ENCODE measurements at regions not wholly inside any gene's neighbourhood (a gene's known extent, or its start where the extent isn't known, plus 50 kb on each side); places are given as distances from the start of the nearest gene placed in this dataset.

DNA sequence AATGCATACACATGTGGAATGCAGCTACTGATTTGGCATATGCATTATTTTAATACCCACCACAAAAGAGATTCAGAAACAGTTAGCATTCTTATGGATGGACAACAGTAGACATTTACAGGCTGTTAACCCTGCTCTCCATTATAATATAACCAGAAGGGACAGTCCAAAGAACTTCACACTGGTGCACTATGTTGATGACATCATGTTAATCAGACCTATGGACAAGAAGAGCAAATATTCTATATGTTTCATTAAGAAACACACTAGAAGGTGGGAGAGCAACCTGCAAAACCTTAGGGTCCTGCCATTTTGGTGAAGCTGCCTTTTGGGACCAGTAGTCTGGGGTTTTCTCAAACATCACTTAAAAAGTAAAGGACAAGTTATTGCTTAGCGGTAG, 701.3 kb downstream of the UQCRFS1 start:
- H3K36me3 ChIP-seq (ENCODE audit: control insufficient read depth in 2 of 2, insufficient read depth in 2 of 2, low read length in 1 of 2), result no peaks in the 10 kb centered on the region
- H3K4me3 ChIP-seq, result no peak overlapping the region
- no peaks in the 10 kb centered on the region for H3K4me1 ChIP-seq (ENCODE audit: control insufficient read depth, insufficient read depth, low read length)
- H3K27me3 ChIP-seq (replicated peaks in 1 of 2; ENCODE audit: control insufficient read depth in 2 of 2, insufficient read depth in 2 of 2, low read length in 1 of 2), result no peaks in the 10 kb centered on the region
- RAD21 ChIA-PET (ENCODE audit: unreplicated experiment), result interaction anchor here (0.8 to 1.6 kb wide), 2 partner anchors 11 to 14 kb away, joined by 3 read pairs; no protein-coding TSS in a partner anchor
- no peaks in the 10 kb centered on the region; the same call in 2 of the 3 replicates for H3K9me3 ChIP-seq (replicated peaks; ENCODE audit: control insufficient read depth, insufficient read depth, low read length)
- no peaks in the 10 kb centered on the region for H3K79me2 ChIP-seq (ENCODE audit: control insufficient read depth, insufficient read depth, low read length)
- no peak overlapping the region for H3K27ac ChIP-seq (ENCODE audit: control insufficient read depth, insufficient read depth)
- no peak overlapping the region for H2AFZ ChIP-seq (ENCODE audit: control insufficient read depth, low read depth, low read length)
- SMC1A ChIA-PET (ENCODE audit: uncharacterized antibody, unreplicated experiment), result interaction anchor here (1.3 kb wide), 1 partner anchor 9 kb away, joined by 5 read pairs; no protein-coding TSS in a partner anchor
- H4K20me1 ChIP-seq (ENCODE audit: control insufficient read depth, insufficient read depth), result no peaks in the 10 kb centered on the region
- DNase-seq (ENCODE audit: low read depth, low spot score) (no peak), FAIRE-seq (no peak), ATAC-seq (no peak)
- H3K4me2 ChIP-seq (ENCODE audit: control insufficient read depth, insufficient read depth), result no peak overlapping the region
- no peak overlapping the region for H3K9ac ChIP-seq (ENCODE audit: control insufficient read depth, insufficient read depth, low read length)
- POLR2A ChIA-PET, result no interaction called here
- 47% methylated on average over 1 of the region's 1 CpG for WGBS (ENCODE audit: insufficient coverage, insufficient replicate concordance, low lambda C conversion rate, missing lambda C conversion rate)
- BruUV-seq (replicated peaks), result no TSS peak
- CTCF ChIA-PET, result no interaction called here
- intact Hi-C loops (cut with micrococcal nuclease; ENCODE audit: unreplicated experiment), result no loop called here
- in situ Hi-C loops (cut with MboI), result no loop called here
- TF ChIP-seq BMI1 (IDR thresholded peaks at IDR 0.05; ENCODE audit: borderline replicate concordance) (no peak), NFXL1 (IDR thresholded peaks at IDR 0.05; ENCODE audit: borderline replicate concordance) (no peak), CHD2 (IDR thresholded peaks at IDR 0.05; ENCODE audit: borderline replicate concordance, low read depth, low read length) (no peak), BHLHE40 (IDR thresholded peaks at IDR 0.05; ENCODE audit: borderline replicate concordance in 1 of 2, low read depth in 2 of 2, low read length in 1 of 2) (no peak), KLF5 (IDR thresholded peaks at IDR 0.05; ENCODE audit: partially characterized antibody) (no peak), BACH1 (IDR thresholded peaks at IDR 0.05; ENCODE audit: borderline replicate concordance) (no peak), BCL11A (IDR thresholded peaks at IDR 0.05; ENCODE audit: low read depth, low read length) (no peak)
- TF ChIP-seq, protein P1, sequence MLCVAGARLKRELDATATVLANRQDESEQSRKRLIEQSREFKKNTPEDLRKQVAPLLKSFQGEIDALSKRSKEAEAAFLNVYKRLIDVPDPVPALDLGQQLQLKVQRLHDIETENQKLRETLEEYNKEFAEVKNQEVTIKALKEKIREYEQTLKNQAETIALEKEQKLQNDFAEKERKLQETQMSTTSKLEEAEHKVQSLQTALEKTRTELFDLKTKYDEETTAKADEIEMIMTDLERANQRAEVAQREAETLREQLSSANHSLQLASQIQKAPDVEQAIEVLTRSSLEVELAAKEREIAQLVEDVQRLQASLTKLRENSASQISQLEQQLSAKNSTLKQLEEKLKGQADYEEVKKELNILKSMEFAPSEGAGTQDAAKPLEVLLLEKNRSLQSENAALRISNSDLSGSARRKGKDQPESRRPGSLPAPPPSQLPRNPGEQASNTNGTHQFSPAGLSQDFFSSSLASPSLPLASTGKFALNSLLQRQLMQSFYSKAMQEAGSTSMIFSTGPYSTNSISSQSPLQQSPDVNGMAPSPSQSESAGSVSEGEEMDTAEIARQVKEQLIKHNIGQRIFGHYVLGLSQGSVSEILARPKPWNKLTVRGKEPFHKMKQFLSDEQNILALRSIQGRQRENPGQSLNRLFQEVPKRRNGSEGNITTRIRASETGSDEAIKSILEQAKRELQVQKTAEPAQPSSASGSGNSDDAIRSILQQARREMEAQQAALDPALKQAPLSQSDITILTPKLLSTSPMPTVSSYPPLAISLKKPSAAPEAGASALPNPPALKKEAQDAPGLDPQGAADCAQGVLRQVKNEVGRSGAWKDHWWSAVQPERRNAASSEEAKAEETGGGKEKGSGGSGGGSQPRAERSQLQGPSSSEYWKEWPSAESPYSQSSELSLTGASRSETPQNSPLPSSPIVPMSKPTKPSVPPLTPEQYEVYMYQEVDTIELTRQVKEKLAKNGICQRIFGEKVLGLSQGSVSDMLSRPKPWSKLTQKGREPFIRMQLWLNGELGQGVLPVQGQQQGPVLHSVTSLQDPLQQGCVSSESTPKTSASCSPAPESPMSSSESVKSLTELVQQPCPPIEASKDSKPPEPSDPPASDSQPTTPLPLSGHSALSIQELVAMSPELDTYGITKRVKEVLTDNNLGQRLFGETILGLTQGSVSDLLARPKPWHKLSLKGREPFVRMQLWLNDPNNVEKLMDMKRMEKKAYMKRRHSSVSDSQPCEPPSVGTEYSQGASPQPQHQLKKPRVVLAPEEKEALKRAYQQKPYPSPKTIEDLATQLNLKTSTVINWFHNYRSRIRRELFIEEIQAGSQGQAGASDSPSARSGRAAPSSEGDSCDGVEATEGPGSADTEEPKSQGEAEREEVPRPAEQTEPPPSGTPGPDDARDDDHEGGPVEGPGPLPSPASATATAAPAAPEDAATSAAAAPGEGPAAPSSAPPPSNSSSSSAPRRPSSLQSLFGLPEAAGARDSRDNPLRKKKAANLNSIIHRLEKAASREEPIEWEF (IDR thresholded peaks at IDR 0.05; ENCODE audit: insufficient replicate concordance, low read depth, low read length), result no peak
- TF ChIP-seq, protein P2, sequence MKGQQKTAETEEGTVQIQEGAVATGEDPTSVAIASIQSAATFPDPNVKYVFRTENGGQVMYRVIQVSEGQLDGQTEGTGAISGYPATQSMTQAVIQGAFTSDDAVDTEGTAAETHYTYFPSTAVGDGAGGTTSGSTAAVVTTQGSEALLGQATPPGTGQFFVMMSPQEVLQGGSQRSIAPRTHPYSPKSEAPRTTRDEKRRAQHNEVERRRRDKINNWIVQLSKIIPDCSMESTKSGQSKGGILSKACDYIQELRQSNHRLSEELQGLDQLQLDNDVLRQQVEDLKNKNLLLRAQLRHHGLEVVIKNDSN (IDR thresholded peaks at IDR 0.05; ENCODE audit: borderline replicate concordance, extremely low read length, insufficient read depth, low read depth, low read length), result no peak
- TF ChIP-seq, protein P3, sequence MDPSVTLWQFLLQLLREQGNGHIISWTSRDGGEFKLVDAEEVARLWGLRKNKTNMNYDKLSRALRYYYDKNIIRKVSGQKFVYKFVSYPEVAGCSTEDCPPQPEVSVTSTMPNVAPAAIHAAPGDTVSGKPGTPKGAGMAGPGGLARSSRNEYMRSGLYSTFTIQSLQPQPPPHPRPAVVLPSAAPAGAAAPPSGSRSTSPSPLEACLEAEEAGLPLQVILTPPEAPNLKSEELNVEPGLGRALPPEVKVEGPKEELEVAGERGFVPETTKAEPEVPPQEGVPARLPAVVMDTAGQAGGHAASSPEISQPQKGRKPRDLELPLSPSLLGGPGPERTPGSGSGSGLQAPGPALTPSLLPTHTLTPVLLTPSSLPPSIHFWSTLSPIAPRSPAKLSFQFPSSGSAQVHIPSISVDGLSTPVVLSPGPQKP (IDR thresholded peaks at IDR 0.05; ENCODE audit: low read depth, low read length), result no peak
- TF ChIP-seq, protein P4, sequence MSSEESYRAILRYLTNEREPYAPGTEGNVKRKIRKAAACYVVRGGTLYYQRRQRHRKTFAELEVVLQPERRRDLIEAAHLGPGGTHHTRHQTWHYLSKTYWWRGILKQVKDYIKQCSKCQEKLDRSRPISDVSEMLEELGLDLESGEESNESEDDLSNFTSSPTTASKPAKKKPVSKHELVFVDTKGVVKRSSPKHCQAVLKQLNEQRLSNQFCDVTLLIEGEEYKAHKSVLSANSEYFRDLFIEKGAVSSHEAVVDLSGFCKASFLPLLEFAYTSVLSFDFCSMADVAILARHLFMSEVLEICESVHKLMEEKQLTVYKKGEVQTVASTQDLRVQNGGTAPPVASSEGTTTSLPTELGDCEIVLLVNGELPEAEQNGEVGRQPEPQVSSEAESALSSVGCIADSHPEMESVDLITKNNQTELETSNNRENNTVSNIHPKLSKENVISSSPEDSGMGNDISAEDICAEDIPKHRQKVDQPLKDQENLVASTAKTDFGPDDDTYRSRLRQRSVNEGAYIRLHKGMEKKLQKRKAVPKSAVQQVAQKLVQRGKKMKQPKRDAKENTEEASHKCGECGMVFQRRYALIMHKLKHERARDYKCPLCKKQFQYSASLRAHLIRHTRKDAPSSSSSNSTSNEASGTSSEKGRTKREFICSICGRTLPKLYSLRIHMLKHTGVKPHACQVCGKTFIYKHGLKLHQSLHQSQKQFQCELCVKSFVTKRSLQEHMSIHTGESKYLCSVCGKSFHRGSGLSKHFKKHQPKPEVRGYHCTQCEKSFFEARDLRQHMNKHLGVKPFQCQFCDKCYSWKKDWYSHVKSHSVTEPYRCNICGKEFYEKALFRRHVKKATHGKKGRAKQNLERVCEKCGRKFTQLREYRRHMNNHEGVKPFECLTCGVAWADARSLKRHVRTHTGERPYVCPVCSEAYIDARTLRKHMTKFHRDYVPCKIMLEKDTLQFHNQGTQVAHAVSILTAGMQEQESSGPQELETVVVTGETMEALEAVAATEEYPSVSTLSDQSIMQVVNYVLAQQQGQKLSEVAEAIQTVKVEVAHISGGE (CRISPR knock-in tag; IDR thresholded peaks at IDR 0.05), result no peak
- TF ChIP-seq, protein P5, sequence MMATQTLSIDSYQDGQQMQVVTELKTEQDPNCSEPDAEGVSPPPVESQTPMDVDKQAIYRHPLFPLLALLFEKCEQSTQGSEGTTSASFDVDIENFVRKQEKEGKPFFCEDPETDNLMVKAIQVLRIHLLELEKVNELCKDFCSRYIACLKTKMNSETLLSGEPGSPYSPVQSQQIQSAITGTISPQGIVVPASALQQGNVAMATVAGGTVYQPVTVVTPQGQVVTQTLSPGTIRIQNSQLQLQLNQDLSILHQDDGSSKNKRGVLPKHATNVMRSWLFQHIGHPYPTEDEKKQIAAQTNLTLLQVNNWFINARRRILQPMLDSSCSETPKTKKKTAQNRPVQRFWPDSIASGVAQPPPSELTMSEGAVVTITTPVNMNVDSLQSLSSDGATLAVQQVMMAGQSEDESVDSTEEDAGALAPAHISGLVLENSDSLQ (IDR thresholded peaks at IDR 0.05), result no peak
